ENCODE measurements at regions not wholly inside any gene's neighbourhood (a gene's known extent, or its start where the extent isn't known, plus 50 kb on each side); places are given as distances from the start of the nearest gene placed in this dataset.
A peak's percentile ranks its signal among the peaks of the same experiment; 100 is the strongest.

DNA sequence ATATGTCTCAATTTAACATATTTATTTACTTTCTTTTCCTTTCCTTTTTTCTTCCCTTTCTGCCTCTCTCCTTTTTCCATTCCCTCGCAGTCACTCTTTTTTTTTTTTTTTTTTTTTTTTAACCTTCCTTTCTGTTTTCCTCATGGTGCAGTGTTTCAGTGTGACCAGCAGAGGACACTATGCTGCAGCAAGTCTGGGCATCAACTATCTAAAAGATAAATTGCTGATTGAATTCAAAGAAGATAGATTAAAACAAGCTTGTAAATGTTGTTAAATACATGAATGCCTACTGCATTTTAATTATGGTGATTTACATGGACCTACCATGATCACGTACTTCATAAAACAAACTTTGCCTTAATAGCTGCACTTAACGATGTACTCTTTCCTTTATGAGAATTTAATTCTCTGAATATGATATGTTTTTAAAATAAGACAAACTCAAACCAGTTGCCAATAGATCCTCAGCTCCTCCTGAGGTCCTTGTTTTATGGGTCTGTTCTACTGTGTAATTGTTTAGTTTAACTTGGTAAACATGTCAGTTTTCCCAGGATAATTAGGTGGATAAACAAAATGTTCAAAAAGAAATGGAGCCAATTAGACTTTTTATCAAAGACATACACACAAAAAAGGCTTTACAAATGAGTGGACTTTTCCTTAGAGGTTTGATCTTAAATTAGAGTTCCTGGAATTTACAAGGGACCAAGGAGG, 101.0 kb upstream of the AGR3 start:
- Mint-ChIP-seq H3K36me3 (ENCODE audit: low read depth) (no peaks in the 10 kb centered on the region), H3K9me3 (no peaks in the 10 kb centered on the region), H3K4me1 (ENCODE audit: low read depth) (peaks cover 54% of the 10 kb centered on the region), H3K4me3 (peak overlapping the region; percentile 48), H3K27ac (peak overlapping the region; percentile 13), H3K27me3 (ENCODE audit: insufficient read depth) (no peaks in the 10 kb centered on the region)
- DNase-seq = peak; percentile 43
- TF ChIP-seq, protein P1, sequence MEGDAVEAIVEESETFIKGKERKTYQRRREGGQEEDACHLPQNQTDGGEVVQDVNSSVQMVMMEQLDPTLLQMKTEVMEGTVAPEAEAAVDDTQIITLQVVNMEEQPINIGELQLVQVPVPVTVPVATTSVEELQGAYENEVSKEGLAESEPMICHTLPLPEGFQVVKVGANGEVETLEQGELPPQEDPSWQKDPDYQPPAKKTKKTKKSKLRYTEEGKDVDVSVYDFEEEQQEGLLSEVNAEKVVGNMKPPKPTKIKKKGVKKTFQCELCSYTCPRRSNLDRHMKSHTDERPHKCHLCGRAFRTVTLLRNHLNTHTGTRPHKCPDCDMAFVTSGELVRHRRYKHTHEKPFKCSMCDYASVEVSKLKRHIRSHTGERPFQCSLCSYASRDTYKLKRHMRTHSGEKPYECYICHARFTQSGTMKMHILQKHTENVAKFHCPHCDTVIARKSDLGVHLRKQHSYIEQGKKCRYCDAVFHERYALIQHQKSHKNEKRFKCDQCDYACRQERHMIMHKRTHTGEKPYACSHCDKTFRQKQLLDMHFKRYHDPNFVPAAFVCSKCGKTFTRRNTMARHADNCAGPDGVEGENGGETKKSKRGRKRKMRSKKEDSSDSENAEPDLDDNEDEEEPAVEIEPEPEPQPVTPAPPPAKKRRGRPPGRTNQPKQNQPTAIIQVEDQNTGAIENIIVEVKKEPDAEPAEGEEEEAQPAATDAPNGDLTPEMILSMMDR (IDR thresholded peaks at IDR 0.05) = peak; percentile 98

DNA sequence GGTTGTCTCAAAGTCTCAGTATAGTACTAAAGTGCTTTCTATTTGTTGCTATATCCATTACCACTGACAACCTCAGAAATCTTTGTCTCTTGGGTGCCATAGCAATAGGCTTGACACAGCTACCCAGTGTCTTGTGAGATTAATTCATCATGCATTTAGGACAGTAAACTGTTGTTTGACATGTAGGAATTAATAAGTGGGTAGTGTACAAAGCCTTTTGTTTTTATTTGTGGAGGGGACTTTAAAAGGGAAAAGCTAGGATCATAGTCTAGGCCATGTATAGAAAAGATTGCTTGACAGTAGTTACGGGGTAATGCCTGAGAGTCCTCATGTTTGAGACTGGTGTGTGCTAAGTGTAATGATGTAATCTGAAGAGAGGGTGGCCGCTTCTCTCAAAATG, 102.6 kb upstream of the AGR3 start:
- H3K4me3 Mint-ChIP-seq = no peak overlapping the region
- H3K4me1 Mint-ChIP-seq (ENCODE audit: low read depth) = peaks cover 41% of the 10 kb centered on the region
- H3K27me3 Mint-ChIP-seq (ENCODE audit: insufficient read depth) = no peaks in the 10 kb centered on the region
- TF ChIP-seq, protein P1 (IDR thresholded peaks at IDR 0.05) = no peak
- no peaks in the 10 kb centered on the region for H3K9me3 Mint-ChIP-seq
- no peak for DNase-seq
- H3K36me3 Mint-ChIP-seq (ENCODE audit: low read depth) = no peaks in the 10 kb centered on the region
- H3K27ac Mint-ChIP-seq = no peak overlapping the region

DNA sequence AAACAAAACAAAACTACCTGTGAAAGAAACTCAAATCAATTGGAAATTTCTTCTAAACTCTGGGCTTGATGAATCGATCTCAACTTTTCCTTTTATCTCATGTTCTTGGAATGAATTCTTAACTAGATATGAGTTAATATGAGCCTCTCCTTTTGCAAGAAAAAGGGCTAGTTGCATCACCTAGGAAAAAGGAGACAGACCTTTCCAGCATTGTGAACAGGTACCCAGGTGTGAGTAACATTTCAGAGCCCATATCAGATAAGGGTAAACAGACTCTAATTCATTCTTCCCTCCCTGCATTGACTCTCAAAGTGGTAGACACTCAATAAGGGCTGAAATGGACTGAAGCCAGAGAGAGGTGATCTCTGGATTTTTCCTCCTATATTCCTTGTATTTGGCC, 103.8 kb upstream of the AGR3 start:
- peaks cover 41% of the 10 kb centered on the region for H3K4me1 Mint-ChIP-seq (ENCODE audit: low read depth)
- no peaks in the 10 kb centered on the region for H3K36me3 Mint-ChIP-seq (ENCODE audit: low read depth)
- no peaks in the 10 kb centered on the region for H3K27me3 Mint-ChIP-seq (ENCODE audit: insufficient read depth)

DNA sequence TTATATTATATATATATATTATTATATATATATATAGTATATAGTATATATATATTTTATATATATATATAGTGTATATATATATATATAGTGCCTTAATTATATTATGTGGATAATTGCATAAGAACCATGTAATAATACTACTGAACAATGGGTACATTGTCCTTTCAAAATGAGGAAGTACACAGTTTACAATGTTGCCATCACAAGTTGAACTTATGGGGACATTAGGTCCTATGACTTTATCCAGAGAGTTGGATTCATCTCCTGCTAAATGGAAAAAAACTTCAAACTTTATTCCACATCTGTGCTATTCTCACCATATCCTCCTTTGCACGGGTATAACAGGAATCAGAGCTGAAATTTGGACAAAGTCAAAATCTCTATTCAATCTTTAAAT, 105.0 kb upstream of the AGR3 start:
- TF ChIP-seq, protein P1 (IDR thresholded peaks at IDR 0.05) = no peak
- peaks cover 44% of the 10 kb centered on the region for H3K4me1 Mint-ChIP-seq (ENCODE audit: low read depth)
- H3K27ac Mint-ChIP-seq = no peak overlapping the region
- no peaks in the 10 kb centered on the region for H3K36me3 Mint-ChIP-seq (ENCODE audit: low read depth)
- H3K9me3 Mint-ChIP-seq = no peaks in the 10 kb centered on the region
- H3K27me3 Mint-ChIP-seq (ENCODE audit: insufficient read depth) = no peaks in the 10 kb centered on the region
- no peak overlapping the region for H3K4me3 Mint-ChIP-seq
- DNase-seq = no peak

More for the DNA sequence above, 103.8 kb upstream of the AGR3 start:
- TF ChIP-seq, protein P1 (IDR thresholded peaks at IDR 0.05) = no peak
- Mint-ChIP-seq H3K27ac (no peak overlapping the region), H3K4me3 (no peak overlapping the region), H3K9me3 (no peaks in the 10 kb centered on the region)
- DNase-seq = no peak

DNA sequence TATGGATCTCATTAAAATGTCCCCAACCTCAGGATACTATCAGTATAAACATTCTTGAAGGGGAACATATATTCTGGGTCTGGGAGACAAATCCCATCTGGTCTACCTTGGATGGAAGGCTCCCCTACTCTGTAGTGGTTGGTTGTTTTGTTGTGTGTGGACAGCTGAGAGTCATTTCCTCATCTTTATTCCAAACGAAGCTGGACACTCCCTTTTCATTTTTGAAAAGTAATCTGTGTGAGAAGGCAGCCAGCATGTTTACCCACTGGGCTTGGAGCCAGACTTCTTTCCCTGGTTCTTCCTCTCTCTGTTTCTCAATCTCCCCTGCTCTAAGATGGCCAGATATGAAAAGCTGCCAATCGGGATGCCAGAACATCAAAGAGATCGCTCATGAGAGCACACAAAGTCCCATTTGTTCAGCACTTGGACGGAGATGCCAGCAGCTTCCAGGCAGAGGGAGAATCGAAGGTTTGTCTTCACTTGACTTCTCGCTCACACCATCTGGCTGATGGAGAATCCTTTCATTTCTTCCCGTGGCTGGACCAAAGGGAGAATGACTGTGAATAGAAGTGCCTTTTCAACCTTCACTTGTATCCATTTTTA, 108.1 kb upstream of the AGR3 start:
- peak; percentile 66 for DNase-seq
- TF ChIP-seq, protein P1 (IDR thresholded peaks at IDR 0.05) = no peak

More for the DNA sequence above, 108.1 kb upstream of the AGR3 start:
- peak overlapping the region; percentile 80 for H3K27ac Mint-ChIP-seq
- no peaks in the 10 kb centered on the region for H3K36me3 Mint-ChIP-seq (ENCODE audit: low read depth)
- H3K4me1 Mint-ChIP-seq (ENCODE audit: low read depth) = peaks cover 29% of the 10 kb centered on the region
- no peaks in the 10 kb centered on the region for H3K27me3 Mint-ChIP-seq (ENCODE audit: insufficient read depth)
- peak overlapping the region; percentile 88 for H3K4me3 Mint-ChIP-seq
- no peaks in the 10 kb centered on the region for H3K9me3 Mint-ChIP-seq
